GM21717 (cell line): ENCODE measurements at regions not wholly inside any gene's neighbourhood (a gene's known extent, or its start where the extent isn't known, plus 50 kb on each side); places are given as distances from the start of the nearest gene placed in this dataset.
"Not testable (repeated sequence)": the region's sequence is repeated elsewhere in the genome, so short reads cannot be mapped to it uniquely, and the experiment has no call there.

Experiments used
- ATAC-seq: cut with Tn5 transposase; IDR thresholded peaks from one replicate; pipeline ENCODE4 v1.9.1; 2021; ENCODE audit warnings: mild to moderate bottlenecking, moderate library complexity; ENCODE audit not compliant: unreplicated experiment

DNA sequence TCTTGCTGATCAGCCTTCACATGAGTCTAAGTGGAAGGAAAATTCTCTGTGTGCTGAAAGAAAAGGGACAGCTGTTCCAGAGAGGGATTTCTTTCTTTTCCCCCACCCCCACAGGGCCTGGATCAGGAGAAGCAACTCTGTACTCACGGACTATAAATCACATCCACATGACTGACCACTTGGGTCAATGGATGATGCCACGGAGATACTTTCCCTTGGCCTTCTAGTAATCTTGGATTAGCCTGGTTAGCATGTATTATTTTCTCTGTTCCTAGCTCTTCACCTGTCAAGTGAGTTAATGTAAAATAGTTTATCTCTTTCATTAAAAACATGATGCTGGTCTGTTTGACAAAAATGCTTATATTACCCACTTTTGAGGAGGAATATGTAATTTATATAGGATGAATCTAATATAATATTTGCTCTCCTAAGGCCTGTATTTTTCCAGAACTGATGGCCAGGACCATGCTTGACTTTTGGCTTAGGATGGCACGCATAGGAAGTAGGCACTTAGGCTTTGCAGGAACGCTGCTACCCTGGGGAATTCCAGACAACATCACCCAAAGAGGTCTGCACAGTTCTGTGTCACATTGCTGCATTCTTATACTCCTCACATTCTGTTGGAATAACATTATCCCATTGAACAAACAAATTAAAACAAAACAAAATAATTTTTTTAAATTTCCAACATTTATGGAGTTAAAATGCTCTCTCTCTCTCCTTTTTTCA is 892.1 kb downstream of the TLE1 start:
- no peak for ATAC-seq

DNA sequence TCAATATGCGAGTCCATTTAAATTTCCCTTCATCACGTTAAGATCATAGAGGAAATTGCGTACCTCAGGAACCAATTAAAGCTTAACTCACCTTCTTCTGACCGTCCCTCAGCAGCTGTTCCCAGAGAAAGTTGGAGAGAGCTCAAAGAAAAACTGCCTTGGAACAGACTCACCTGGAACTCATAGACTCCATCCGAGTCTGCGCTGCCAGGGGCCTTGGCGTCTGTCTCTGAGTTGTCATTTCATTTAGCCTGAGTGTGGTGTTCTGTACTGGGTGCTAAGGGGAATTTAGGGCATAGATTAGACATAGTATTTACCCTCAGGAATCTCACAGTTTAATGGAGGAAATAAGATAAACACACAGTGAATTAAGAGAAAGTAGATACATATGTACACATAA is 892.7 kb downstream of the TLE1 start:
- no peak for ATAC-seq

DNA sequence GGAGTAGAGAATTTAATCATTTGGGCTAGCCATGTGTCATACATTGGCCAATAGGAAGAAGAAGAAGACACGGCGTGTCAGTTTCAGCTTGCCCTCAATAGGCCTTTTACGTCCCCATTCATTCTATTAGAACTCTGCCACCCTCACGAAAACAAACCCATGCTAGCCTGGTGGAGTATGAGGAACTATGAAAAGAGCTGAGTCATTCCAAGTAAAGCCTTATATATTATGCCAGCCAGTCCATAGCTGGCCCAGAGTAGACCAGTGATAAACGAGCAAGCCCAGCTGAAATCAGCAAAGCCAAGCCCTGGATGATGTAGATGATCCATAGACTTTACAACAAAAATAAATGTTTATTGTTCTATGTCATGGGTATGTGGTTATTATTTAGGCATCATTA is 895.1 kb downstream of the TLE1 start:
- ATAC-seq, result no peak

DNA sequence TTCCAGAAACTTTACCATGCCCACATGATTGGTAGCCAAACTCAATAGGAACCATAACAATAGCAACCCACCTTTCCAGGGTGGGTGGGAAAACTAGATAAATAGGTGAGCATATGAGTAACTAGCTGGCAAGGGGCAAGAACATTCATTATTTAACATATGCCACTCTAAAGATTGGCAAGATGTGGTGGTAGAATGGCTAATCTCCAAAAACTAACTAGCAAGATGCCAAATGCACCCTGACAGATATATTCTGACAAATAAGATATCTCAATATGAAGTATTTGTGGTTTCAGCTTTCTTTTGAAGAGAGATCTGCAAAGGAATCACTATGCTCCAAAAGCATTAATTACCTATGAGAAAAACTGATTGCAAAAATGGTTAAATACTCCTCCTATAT is 895.6 kb downstream of the TLE1 start:
- ATAC-seq, result no peak

DNA sequence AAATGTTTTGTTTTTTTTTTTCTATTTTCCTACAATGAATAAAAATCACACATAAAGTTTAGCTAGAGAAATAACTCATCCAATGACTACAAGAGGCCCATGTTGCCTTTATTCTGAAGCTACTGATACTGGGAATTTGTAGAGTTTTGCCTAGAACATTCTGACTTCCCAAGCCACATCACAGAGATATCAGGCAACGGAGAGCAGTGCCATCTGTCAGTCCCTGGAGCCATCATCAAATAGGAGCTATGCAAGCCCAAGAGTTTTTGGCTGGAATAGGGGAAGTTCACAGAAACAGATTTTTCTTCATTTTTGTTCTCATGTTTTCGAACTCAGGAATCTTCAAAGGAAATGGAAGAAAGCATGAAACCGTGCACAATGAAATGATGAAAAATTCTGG is 896.6 kb downstream of the TLE1 start:
- ATAC-seq, result no peak

DNA sequence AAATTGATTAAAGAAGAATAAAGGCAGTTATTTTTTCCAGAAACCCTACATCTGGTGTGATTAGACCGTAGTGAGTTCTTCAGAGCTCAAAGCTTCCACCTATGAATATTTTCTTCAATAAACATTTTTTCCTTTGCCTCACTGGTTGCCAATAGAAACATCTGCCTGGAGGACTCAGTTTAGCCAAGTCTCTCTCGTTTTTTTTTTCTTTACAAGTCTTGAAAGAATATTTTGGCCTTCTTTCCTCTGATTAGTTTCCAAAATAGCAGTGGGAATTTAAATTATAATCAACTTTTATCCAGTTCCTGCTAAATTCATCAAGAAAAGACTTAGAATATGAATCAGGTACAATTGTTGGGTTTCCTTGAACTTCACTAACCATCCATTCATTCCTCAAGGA is 897.5 kb downstream of the TLE1 start:
- no peak for ATAC-seq

DNA sequence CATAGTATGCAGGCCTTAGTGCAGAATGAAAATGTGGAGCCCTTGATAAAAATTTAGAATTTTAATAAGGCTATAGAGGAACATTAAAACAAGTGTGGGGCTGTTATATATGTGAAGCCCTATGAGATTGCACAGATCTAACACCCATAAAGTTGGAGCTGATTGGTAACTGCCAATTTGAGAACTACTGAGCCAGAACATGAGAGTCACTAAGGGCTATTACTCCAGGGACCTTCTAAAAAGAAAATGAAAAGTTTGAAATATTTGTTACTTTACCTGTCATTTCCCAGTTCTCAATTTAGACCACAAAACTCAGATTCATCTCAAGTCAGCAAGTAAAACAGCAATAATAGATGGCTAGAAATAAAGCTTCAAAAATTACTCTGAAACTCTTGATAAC is 898.6 kb downstream of the TLE1 start:
- no peak for ATAC-seq

DNA sequence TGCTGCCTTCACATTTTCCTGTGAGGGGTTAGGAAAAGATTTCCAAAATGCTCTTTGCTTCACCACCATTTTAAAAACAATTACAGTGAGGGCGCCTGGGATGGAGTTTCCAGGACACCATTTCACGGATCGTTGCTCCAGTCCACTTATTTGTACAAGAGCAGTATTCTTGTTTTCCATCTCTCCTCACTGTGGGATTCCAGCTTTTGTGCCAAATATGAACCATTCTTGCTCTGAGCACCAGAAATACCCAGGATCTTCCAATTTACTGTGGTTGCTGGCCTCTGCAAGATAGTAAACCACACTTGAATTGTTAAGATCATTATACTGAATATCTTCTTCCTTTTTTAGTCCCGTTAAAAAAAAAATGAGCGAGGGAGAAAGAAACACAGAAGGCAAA is 899.5 kb downstream of the TLE1 start:
- ATAC-seq, result no peak

DNA sequence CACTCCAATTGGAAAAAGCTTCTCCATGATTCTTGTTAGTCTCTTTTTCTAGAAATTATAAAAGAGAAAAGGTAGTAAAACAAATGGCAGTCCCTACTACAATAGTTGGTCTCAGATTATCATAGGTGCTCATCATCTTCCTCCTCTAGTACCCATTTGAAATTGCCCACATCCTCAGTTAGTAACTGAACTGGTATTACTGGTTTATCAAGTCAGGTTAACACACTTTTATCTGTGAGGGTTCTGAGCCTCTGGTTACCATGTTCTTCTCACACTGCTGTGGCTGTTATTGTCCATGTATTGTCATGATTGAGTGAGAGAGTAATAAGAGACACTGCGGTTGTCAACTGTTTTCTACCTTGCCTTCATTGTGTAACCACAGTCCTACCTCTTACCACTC is 901.7 kb downstream of the TLE1 start:
- ATAC-seq, result no peak

DNA sequence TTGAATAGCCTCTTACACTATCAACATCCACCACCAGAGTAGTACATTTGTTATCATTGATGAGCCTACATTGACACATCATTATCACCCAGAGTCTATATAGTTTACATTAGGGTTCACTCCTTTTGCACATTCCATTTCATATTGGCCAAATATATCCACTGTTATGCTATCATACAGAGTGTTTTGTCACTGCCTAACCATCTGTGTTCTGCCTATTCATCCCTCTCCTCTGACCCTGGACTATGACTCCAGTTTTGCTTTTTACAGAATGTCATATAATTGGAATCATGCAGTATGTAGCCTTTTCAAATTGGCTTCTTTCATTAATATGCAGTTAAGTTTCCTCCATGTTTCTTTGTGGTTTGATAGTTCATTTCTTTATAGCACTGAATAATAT is 904.7 kb downstream of the TLE1 start:
- no peak for ATAC-seq

DNA sequence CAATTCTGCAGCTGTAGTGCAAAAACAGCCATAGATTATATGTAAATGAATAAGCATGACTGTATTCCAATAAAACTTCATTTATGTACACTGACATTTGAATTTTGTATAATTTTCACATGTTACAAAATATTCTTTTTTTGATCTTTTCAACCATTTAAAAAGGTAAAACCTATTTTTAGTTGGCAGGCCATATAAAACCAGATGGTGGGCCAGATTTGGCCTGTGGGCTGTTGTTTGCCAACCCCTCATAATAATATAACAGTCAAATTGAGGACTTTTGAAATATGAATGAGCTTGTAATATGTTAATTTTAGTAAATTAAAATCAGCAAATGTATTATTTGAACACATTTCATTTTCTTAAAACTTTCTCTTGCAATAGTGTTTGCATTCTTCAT is 913.4 kb downstream of the TLE1 start:
- no peak for ATAC-seq

DNA sequence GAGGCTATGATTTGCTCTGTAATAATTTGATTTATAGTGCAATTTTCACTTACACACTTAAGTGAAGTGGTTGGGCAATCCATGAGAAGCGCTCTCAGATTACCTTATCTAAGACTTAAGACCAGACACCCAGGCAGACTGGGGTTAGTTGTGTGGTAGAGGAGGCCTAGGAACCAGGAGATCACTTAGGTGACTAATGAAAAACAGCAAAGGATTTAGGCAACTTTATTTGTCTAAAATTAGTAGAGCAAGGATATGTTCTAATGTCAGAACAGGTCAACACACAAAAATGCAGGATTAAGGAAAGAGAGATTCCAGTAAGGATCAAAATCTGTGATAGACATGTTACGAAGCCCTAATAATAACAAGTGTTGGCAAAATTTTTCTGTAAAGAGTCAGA is 913.8 kb downstream of the TLE1 start:
- ATAC-seq, result no peak

DNA sequence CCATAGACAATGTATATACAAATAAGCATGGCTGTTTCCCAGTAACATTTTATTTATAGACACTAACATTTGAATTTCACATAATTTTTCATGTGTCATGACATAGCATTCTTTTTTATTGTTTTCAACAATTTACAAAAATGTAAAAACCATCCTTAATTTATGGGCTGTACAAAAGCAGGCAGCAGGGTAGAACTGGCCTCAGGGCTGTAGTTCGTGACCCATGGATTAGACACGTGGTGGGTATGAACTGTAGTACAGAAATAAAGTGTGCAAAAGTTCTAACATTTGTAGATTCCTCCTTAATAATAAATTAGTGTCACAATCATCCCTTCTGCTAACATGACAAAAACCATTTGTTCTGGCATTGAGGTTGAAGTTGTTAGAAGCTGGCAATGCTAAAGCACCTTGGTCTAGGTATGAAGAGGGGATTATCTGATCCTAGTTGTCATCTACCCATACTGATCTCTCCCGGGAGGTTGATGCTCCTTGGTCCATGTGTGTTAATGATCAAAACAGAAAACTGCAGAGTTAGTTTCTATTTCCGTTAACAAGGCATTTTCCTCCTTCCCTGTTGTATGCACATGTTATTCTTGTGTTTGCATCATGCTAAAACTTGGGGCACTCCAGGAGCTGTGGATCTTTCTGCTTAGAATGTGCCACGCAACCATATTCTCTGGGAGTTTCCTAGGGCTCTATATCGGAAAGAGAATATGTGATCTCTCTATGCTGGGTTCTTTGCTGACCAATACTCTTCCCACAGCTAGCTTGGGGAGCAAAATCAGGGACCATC is 917.6 kb downstream of the TLE1 start:
- ATAC-seq, result no peak

DNA sequence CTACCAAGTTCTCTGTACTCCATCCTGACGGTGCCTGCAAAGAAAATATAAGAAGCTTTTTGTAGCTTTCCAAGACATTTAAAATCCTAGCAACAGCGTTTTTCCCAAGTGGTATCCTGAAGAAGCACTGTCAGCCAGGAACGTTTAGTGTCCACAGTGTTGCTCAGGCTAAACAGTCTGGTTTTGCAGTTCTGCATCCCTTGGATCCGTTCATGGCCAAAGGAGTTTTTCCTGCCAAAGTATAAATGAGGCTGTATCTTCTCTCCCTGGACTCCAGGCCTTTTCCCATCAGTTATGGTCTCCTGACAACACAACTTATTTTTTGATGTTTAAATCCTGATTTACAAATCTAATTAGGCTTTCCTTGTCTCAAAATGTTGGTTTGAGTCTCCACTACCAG is 925.8 kb downstream of the TLE1 start:
- no peak for ATAC-seq

DNA sequence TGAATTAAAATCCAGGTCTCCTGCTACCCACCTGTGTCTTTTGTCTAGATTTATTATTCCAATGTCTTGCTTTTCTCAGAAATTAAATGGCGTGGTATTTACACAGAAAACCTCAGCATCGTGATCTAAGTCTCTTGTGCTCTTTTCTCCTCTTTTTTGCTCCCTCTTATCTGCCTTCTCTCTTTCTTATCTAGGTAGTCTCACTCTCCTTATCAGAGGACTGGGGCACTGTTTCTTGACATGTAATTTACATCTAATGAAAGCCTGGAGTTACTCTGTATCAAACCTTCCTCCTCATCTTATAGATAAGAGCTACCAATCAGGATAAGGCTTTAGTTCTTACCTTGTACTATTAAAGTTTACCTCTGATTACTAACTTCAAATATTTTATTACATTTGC is 933.8 kb downstream of the TLE1 start:
- no peak for ATAC-seq

DNA sequence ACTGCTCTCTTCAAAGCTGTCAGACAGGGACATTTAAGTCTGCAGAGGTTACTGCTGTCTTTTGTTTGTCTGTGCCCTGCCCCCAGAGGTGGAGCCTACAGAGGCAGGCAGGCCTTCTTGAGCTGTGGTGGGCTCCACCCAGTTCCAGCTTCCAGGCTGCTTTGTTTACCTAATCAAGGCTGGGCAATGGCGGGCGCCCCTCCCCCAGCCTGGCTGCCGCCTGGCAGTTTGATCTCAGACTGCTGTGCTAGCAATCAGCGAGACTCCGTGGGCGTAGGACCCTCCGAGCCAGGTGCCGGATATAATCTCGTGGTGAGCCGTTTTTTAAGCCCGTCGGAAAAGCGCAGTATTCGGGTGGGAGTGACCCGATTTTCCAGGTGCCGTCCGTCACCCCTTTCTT is 942.3 kb downstream of the TLE1 start:
- not testable (repeated sequence) for ATAC-seq

DNA sequence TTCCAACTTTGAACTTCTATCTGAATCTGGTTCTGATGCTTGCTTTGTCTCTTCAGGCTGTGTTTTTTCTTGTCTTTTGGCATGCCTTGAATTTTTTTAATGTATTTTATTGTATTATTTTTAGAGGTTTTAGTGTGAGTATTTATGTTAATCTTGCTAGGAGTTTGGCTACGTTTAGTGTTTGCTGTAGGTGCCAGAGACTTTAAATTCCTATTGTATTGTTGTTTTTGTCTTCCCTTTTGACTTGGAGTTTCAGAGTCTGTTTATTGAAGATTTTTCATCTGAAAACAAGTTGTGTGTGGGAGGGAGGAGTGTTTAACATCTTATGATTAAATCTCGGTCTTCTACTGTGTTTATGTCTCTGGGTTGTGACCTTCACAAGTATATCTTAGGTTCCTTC is 956.8 kb downstream of the TLE1 start:
- ATAC-seq, result no peak

DNA sequence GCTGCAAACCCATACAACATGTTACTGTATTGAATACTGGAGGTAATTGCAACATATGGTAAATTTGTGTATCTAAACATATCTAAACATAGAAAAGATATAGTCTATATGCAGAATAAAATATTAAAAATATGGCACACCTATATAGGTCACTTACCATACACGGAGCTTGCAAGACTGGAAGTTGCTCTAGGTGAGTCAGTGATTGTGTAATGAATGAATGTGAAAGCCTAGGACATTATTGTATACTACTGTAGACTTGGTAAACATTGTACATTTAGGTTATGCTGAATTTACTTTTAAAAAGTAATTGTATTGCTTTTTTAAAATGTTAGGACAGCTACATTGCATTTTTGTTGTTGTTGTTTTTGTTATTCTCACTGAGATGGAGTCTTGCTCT is 968.8 kb downstream of the TLE1 start:
- no peak for ATAC-seq

DNA sequence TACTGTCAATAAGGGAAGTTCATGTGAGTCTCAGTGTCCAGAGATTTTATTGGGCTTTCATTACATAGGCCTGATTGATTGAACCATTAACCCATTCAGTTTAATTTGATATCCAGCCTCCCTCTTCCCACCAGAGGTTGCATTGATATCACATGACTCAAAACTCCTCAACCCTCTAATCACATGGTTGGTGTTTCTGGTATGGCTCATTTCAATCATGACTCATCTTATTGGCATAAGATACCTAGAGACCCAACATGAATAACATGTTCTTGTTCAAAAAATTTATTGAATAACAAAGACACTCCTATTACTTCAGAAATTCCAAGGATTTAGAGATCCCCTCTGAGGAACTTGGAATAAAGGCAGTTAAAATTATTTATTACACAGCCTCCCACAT is 982.2 kb downstream of the TLE1 start:
- ATAC-seq, result no peak

DNA sequence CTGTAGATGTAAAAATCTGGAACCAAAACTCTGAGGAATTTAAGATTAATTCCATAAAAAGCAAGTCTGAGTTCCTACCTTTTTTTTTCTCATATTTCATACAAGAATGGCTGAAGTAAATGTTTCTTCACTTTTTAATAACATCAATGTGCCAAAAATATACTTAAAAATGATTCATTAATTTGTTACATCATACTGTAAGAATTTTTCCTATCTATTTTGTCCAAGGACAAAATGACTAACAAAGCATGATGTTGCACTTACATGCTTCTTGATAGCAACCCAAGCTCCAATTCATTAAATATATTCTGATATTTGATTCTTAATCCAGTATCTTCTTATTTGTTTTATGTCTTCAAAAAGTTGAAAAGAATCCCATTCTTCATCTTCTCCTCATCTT is 988.3 kb downstream of the TLE1 start:
- no peak for ATAC-seq

DNA sequence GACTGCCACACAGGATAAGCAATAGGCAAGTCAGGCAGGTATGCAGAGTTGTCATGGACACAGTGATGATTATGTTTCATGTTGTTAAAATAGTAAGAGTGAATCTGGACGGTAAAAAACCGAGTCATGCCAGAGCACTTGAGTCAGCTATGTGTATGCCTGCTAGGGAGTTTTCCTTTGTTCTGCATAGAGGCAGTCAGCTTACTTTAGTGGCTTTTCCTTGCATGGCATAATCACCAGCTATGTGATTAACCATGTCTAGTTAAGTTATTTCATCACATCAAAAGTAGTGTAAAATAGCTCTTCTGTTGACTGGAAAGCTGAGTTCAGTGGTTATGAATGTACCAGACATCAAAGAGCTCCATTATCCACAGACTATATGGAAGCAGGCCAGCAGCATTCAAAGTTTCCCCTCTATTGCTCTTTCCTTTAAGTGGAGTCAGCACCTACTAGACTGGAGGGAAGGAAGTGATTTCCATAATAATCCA is 989.8 kb downstream of the TLE1 start:
- ATAC-seq, result no peak

DNA sequence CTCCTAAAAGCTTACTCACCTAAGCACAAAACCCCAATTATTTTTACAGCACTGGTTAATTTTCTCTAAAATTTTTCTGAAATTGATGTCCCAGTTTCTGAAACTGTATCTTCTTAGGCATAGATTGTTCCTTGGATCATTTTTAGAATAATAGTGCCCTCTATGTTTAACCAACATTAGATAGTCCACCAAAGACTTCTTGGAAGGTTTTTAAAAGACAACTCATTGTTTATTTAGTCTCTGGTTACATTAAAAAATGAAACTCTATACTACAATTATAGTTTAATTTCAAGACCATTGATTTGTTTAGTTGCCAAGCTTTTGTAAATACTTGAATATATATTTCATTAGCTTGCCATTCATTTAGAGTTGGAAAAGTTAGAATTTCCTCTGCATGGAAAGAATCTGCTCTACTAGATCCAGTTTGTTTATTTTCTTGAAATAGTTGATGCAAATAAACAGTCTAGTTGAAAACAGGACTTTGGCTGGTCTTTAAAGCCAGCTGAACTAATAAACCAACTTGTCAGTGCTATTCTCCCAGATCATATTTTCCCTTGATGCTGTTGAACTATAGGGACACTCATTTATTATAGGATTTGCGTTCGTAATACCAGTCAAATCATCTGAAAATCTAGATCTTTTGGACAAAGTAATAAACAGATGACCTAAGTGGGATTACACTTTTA is 990.5 kb downstream of the TLE1 start:
- ATAC-seq, result no peak
